Mesendoderm (in vitro differentiated cells): ENCODE measurements at regions not wholly inside any gene's neighbourhood (a gene's known extent, or its start where the extent isn't known, plus 50 kb on each side); places are given as distances from the start of the nearest gene placed in this dataset.
"Not testable (repeated sequence)": the region's sequence is repeated elsewhere in the genome, so short reads cannot be mapped to it uniquely, and the experiment has no call there.

Source experiments
- DNase-seq: peaks from one replicate; pipeline ENCODE4 v3.0.0; 2013
- H2AK5ac ChIP-seq: 2 replicates; pipeline ENCODE4 v1.6.1; 2013; ENCODE audit warnings: low read length, inconsistent platforms
- H2BK120ac ChIP-seq: 2 replicates; pipeline ENCODE4 v1.6.1; 2013; ENCODE audit warnings: low read depth, mild to moderate bottlenecking, low read length, moderate library complexity, mixed read lengths
- H2BK15ac ChIP-seq: replicated peaks from 2 replicates; pipeline ENCODE4 v1.6.1; 2013; ENCODE audit warnings: low read depth, mild to moderate bottlenecking, moderate library complexity
- H2BK5ac ChIP-seq: 2 replicates; pipeline ENCODE4 v1.6.1; 2013; ENCODE audit warnings: low read length, inconsistent platforms
- H3K18ac ChIP-seq: 2 replicates; pipeline ENCODE4 v1.6.1; 2013; ENCODE audit warnings: mild to moderate bottlenecking, low read length, mixed read lengths
- H3K23ac ChIP-seq: one replicate; pipeline ENCODE4 v1.6.1; 2013; ENCODE audit warnings: low read length
- H3K27ac ChIP-seq: 2 replicates; pipeline ENCODE4 v1.5.1; 2013; ENCODE audit warnings: low read depth, mild to moderate bottlenecking, inconsistent platforms, low read length, moderate library complexity
- H3K27me3 ChIP-seq: 2 replicates; pipeline ENCODE4 v1.6.1; 2013; ENCODE audit warnings: low read length, control low read depth, mild to moderate bottlenecking, inconsistent platforms; ENCODE audit not compliant: insufficient read depth, poor library complexity
- H3K36me3 ChIP-seq: 2 replicates; pipeline ENCODE4 v1.6.1; 2013; ENCODE audit warnings: low read length, inconsistent platforms; ENCODE audit not compliant: control insufficient read depth, insufficient read depth
- H3K4ac ChIP-seq: one replicate; pipeline ENCODE4 v1.6.1; 2013; ENCODE audit warnings: low read depth, mild to moderate bottlenecking, low read length, moderate library complexity
- H3K4me1 ChIP-seq: 2 replicates; pipeline ENCODE4 v1.6.1; 2013; ENCODE audit warnings: low read depth, low read length, inconsistent platforms; ENCODE audit not compliant: control insufficient read depth
- H3K4me2 ChIP-seq: 2 replicates; pipeline ENCODE4 v1.6.1; 2013; ENCODE audit warnings: low read length
- H3K4me3 ChIP-seq: 2 replicates; pipeline ENCODE4 v1.5.1; 2013; ENCODE audit warnings: mild to moderate bottlenecking, low read length
- H3K56ac ChIP-seq: one replicate; pipeline ENCODE4 v1.6.1; 2013; ENCODE audit warnings: low read length
- H3K79me1 ChIP-seq: 2 replicates; pipeline ENCODE4 v1.6.1; 2013; ENCODE audit warnings: low read length, inconsistent platforms
- H3K79me2 ChIP-seq: 2 replicates; pipeline ENCODE4 v1.6.1; 2013; ENCODE audit warnings: mild to moderate bottlenecking, low read length; ENCODE audit not compliant: control insufficient read depth, insufficient read depth
- H3K9ac ChIP-seq: 2 replicates; pipeline ENCODE4 v1.6.1; 2013; ENCODE audit warnings: low read length, inconsistent platforms
- H4K5ac ChIP-seq: one replicate; pipeline ENCODE4 v1.6.1; 2013; ENCODE audit warnings: low read length
- H4K8ac ChIP-seq: one replicate; pipeline ENCODE4 v1.6.1; 2013; ENCODE audit warnings: low read depth, mild to moderate bottlenecking, control low read depth, low read length, moderate library complexity
- WGBS: extraction: QIAGEN DNeasy Blood & Tissue Kit; methylation state at CpG from one replicate; pipeline ENCODE4 v1.1.7; 2013; ENCODE audit warnings: low lambda C conversion rate, missing lambda C conversion rate; ENCODE audit not compliant: insufficient coverage; ENCODE audit errors: extremely low coverage; 5-methylcytosine and 5-hydroxymethylcytosine counted together

- H3K27me3 ChIP-seq = no peaks in the 10 kb centered on the region
- no peaks in the 10 kb centered on the region for H3K79me1 ChIP-seq
- no CpG with 5 or more reads among the region's 4 CpGs for WGBS
- H3K18ac ChIP-seq = peak overlapping the region; percentile 96
- H3K79me2 ChIP-seq = no peaks in the 10 kb centered on the region
- H3K56ac ChIP-seq = peak overlapping the region; percentile 79
- peak overlapping the region; percentile 71 for H3K4ac ChIP-seq
- peak overlapping the region; percentile 81 for H2BK5ac ChIP-seq
- H2AK5ac ChIP-seq = no peak overlapping the region
- H3K4me3 ChIP-seq = no peak overlapping the region
- peak overlapping the region; percentile 8 for H3K9ac ChIP-seq
- H3K23ac ChIP-seq = no peak overlapping the region
- peak overlapping the region; percentile 87 for H3K27ac ChIP-seq
- H3K4me1 ChIP-seq = peaks cover 7% of the 10 kb centered on the region
- no peak overlapping the region for H3K4me2 ChIP-seq
- no peaks in the 10 kb centered on the region for H3K36me3 ChIP-seq
- no peak overlapping the region for H4K8ac ChIP-seq
- DNase-seq = peak; percentile 94
- H2BK15ac ChIP-seq = no peak overlapping the region
- peak overlapping the region; percentile 88 for H4K5ac ChIP-seq
- peak overlapping the region; percentile 93 for H2BK120ac ChIP-seq
Measured at GRCh38 chr7:106568680-106569499, 92.1 kb downstream of the CCDC71L start.

- H3K18ac ChIP-seq = peak overlapping the region; percentile 96
- no peak overlapping the region for H2AK5ac ChIP-seq
- H3K27me3 ChIP-seq = no peaks in the 10 kb centered on the region
- WGBS = no CpG with 5 or more reads among the region's 2 CpGs
- H2BK5ac ChIP-seq = no peak overlapping the region
- no peak overlapping the region for H3K23ac ChIP-seq
- no peak overlapping the region for H3K4me2 ChIP-seq
- no peak overlapping the region for H4K8ac ChIP-seq
- peaks cover 7% of the 10 kb centered on the region for H3K4me1 ChIP-seq
- H4K5ac ChIP-seq = no peak overlapping the region
- no peak overlapping the region for H3K56ac ChIP-seq
- H3K4me3 ChIP-seq = no peak overlapping the region
- no peak for DNase-seq
- no peaks in the 10 kb centered on the region for H3K36me3 ChIP-seq
- H2BK120ac ChIP-seq = no peak overlapping the region
- H3K9ac ChIP-seq = no peak overlapping the region
- peak overlapping the region; percentile 87 for H3K27ac ChIP-seq
- H3K79me1 ChIP-seq = no peaks in the 10 kb centered on the region
- H3K79me2 ChIP-seq = no peaks in the 10 kb centered on the region
- H2BK15ac ChIP-seq = no peak overlapping the region
- H3K4ac ChIP-seq = no peak overlapping the region
Measured at GRCh38 chr7:106568002-106568679, 92.8 kb downstream of the CCDC71L start.

GRCh38 chr7:106567204-106568001 lies 93.6 kb downstream of the CCDC71L start:
- not testable (repeated sequence) for H3K4me2 ChIP-seq, H3K23ac ChIP-seq, H3K79me2 ChIP-seq, DNase-seq, H3K9ac ChIP-seq, H4K8ac ChIP-seq, H3K4ac ChIP-seq, H2BK15ac ChIP-seq, H2BK5ac ChIP-seq, H3K4me1 ChIP-seq, H4K5ac ChIP-seq, H3K27ac ChIP-seq, H2AK5ac ChIP-seq, H3K18ac ChIP-seq, H3K56ac ChIP-seq, H3K27me3 ChIP-seq, H3K4me3 ChIP-seq, H2BK120ac ChIP-seq, H3K36me3 ChIP-seq, H3K79me1 ChIP-seq
- no CpG with 5 or more reads among the region's 15 CpGs for WGBS

GRCh38 chr7:106566672-106567071 lies 94.3 kb downstream of the CCDC71L start:
- H3K4me2 ChIP-seq = no peak overlapping the region
- H3K27me3 ChIP-seq = no peaks in the 10 kb centered on the region
- WGBS = no CpG with 5 or more reads among the region's 2 CpGs
- no peak overlapping the region for H3K4me3 ChIP-seq
- H3K18ac ChIP-seq = no peak overlapping the region
- H3K4me1 ChIP-seq = peaks cover 7% of the 10 kb centered on the region
- no peak overlapping the region for H2AK5ac ChIP-seq
- H2BK15ac ChIP-seq = no peak overlapping the region
- no peak overlapping the region for H3K27ac ChIP-seq
- H3K9ac ChIP-seq = no peak overlapping the region
- H2BK120ac ChIP-seq = no peak overlapping the region
- no peak overlapping the region for H3K23ac ChIP-seq
- no peak for DNase-seq
- H2BK5ac ChIP-seq = no peak overlapping the region
- no peak overlapping the region for H3K4ac ChIP-seq
- H3K79me2 ChIP-seq = no peaks in the 10 kb centered on the region
- H4K5ac ChIP-seq = no peak overlapping the region
- H3K36me3 ChIP-seq = no peaks in the 10 kb centered on the region
- no peaks in the 10 kb centered on the region for H3K79me1 ChIP-seq
- no peak overlapping the region for H4K8ac ChIP-seq
- no peak overlapping the region for H3K56ac ChIP-seq

GRCh38 chr7:106566196-106566595 lies 94.8 kb downstream of the CCDC71L start:
- Histone ChIP-seq H3K56ac (no peak overlapping the region), H4K8ac (no peak overlapping the region), H3K18ac (no peak overlapping the region), H4K5ac (no peak overlapping the region), H3K36me3 (no peaks in the 10 kb centered on the region), H3K4me3 (no peak overlapping the region), H2BK15ac (peak overlapping the region; percentile 12), H3K23ac (no peak overlapping the region), H3K4me2 (no peak overlapping the region), H3K9ac (no peak overlapping the region), H3K27me3 (no peaks in the 10 kb centered on the region), H3K79me1 (no peaks in the 10 kb centered on the region), H3K4me1 (peaks cover 7% of the 10 kb centered on the region), H2AK5ac (no peak overlapping the region), H3K79me2 (no peaks in the 10 kb centered on the region), H3K4ac (no peak overlapping the region), H2BK5ac (no peak overlapping the region), H3K27ac (no peak overlapping the region), H2BK120ac (no peak overlapping the region)
- no CpG with 5 or more reads among the region's 6 CpGs for WGBS
- DNase-seq = no peak
